Stimulated activated CD8-positive, alpha-beta memory T cell treated with anti-CD3 and anti-CD28 coated beads, Interleukin-15, amount 100 ng/mL, for 48 hours (primary cell): ENCODE measurements at regions not wholly inside any gene's neighbourhood (a gene's known extent, or its start where the extent isn't known, plus 50 kb on each side); places are given as distances from the start of the nearest gene placed in this dataset.
A peak's percentile ranks its signal among the peaks of the same experiment; 100 is the strongest.
"Not testable (repeated sequence)": the region's sequence is repeated elsewhere in the genome, so short reads cannot be mapped to it uniquely, and the experiment has no call there.

Source experiments
- DNase-seq, 2 donors: peaks; one replicate each; pipeline ENCODE4 v3.0.0-alpha.2; 2020; ENCODE audit warnings: low read depth in 2 of 2

DNA sequence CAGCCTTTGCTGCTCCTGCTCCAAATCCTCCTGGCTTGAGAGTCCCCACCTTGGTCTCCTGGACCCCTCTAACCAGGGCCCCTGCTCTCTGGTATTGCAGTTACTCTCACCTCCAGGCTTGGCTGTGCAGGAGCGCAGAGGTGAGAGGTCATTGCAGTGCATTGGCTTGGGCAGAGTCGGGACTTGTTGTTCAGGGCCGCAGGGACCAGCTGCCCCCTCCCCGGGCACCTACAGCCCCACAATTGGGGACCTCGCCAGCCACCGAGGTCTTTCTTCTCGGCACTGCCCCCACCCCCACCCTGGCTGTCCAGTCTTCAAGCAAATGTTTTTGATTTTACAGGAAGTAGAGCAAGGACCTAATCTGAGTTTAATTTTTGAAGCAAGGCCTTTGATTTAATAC, 65.5 kb upstream of the FGF3 start:
- no peak for DNase-seq

DNA sequence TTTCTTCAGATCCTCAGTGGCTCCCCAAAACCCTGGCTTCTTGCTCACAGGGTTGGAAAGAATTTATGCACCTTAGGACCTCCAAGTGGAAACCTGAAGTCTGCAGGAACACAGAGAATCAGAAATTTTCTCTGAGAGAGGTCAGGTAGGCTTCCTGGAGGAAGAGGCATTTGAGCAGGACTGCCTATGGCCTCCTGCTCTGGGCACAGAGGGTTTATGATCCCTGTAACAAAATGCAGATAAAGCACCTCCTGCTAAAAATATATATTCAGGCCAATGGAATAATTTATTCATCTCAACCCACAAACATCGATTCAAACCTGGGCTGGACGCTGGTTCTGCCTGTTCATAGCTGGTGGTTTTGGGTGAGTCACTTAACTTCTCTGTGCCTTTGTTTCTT, 68.1 kb upstream of the FGF3 start:
- no peak for DNase-seq

- DNase-seq: no peak
Observed at GRCh38 chr11:69887841-69888427, 68.7 kb upstream of the FGF3 start.

DNA sequence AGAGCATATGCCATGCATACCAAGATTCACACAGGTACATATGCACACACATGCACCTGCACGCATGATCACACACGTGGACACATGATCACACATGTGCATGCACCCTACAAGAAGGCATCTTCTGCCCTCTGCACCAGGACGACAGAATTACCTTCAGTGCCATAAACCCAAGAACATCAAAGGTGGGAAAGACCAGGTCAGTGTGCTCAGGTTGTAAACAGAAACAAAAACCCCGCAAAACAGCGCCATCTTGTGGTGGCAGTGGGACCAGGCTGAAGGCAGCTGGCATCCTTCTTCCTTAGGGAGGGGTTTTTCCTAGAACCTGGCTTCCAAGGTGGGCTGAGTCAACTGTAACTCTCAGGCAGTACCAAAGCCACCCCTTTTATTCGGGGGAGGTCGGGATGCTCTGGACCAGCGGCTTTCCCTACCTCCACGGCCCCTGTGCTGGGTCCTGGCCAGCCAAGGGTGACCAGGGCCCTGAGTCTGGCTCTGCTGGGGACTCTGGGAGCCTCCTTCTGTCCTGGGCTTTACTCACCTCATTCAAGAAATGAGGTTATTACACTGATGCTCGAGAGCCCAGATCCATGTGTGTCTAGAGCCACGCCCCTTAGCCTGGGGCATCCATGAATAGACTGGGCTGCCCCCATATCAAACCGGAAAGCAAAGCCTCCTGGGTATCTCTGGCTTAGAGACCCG, 69.4 kb upstream of the FGF3 start:
- DNase-seq: peak; percentile 23 to 28

GRCh38 chr11:69889400-69890318, 70.4 kb upstream of the FGF3 start:
- DNase-seq: no peak

DNA sequence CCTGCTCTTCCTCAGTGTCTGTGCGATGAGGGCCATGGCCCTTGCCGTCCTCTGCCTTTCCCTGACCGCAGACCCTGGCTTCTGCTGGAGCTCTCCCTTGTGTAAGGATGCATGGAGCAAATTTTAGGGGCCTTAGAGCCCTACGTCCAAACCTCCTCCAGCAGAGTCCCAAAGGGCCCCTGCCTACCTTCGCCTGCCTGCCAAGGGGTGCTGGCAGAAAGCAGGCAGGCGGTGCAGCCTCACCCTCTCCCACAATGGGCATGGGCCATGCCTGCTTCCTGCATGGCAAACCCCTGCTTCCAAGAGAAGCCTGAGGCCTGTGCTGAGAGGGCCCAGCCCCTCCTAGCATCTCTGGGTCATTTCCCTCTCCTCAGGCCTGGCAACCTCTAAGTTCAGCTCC, 71.3 kb upstream of the FGF3 start:
- no peak for DNase-seq

- no peak for DNase-seq
Observed at GRCh38 chr11:69891421-69892236, 72.4 kb upstream of the FGF3 start.

DNA sequence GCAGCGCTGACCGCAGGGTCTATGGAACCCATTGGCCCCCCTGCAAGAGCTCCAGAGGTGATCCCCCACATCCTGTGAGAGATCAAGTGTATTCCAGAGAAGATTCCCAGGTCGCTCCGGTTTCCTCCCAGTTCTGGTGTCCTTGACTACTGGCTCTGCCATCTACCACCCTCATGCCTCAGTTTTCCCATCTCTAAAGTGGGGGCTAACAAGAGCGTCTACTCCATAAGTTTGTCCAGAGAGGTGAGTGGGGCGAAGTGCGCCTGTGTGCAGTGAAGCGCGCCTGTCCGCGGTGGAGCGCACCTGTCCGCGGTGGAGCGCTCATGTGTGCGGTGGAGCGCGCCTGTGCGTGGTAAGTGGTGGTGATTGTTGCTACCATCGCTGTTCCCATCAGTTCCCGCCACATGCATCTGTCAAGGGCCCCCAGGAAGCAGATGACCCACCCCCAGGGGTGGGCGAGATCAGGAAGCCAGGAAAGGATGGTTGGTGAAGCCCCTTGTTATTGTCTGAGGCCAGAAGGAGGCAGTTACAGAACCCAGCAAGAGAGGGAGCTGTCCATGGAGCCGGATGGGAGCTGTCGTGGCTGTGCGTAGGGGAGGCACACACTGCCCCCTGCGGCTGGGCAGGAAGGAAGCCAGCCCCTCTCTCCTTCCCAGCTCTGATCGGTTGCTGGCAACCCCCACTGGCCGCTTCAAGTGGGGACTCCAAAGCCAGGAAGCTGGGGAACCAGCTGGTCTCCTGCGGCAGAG, 73.2 kb upstream of the FGF3 start:
- no peak for DNase-seq

- DNase-seq: no peak
Observed at GRCh38 chr11:69892986-69893555, 73.9 kb upstream of the FGF3 start.

- no peak for DNase-seq
Observed at GRCh38 chr11:69893631-69894030, 74.4 kb upstream of the FGF3 start.

DNA sequence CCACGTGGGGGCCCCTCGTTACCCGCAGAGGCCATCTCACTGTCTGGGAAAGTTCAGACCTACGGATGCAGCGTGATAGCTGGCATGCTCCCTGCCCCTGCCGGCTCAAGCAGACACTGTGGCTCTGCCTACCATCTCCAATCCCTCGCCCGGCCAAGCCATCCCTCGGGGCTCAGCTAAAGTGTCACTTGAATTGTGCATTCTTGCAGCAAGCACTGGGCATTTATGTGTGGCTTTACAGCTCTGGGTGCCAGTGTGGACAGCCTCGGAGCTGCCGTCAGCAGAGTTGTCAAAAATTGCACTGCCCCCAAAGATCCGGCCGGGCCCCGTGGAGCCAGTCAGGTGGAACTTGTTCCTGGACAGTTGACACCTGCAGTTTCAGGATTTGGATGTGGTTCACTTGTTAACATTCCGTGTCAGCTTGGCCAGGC, 75.0 kb upstream of the FGF3 start:
- DNase-seq: no peak

GRCh38 chr11:69894648-69895047, 75.4 kb upstream of the FGF3 start:
- DNase-seq: no peak

- DNase-seq: no peak
Observed at GRCh38 chr11:69896250-69896649, 77.0 kb upstream of the FGF3 start.

DNA sequence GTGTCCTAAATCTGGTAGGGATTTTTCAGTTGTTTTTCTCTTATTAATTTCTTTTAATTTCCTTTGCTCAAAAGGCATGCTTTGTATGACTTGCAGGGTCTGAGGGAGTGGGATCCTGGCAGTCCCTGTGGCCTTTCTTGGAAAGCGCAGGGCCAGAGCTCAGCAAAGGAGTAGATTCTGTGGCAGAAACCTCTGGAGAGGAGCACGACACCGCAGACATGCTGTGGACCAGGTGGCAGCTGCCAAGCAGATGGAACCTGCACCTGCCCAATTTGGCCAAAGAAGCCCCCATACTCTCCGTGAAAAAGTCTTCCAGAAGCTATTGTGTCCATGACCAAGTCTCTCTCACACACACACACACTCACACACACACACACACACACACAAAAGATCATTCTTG, 78.9 kb upstream of the FGF3 start:
- no peak for DNase-seq

- no peak for DNase-seq
Observed at GRCh38 chr11:69899957-69900821, 81.0 kb upstream of the FGF3 start.

GRCh38 chr11:69900822-69901302, 81.6 kb upstream of the FGF3 start:
- DNase-seq: not testable (repeated sequence)

- DNase-seq: no peak
Observed at GRCh38 chr11:69902337-69902736, 83.1 kb upstream of the FGF3 start.

GRCh38 chr11:69903211-69903610, 84.0 kb upstream of the FGF3 start:
- DNase-seq: no peak

- no peak for DNase-seq
Observed at GRCh38 chr11:69904161-69904973, 85.2 kb upstream of the FGF3 start.
